OCI-LY3 (cell line): ENCODE measurements at regions not wholly inside any gene's neighbourhood (a gene's known extent, or its start where the extent isn't known, plus 50 kb on each side); places are given as distances from the start of the nearest gene placed in this dataset.

ENCODE experiments used
- H2AFZ ChIP-seq: fragments of 200-600, 300-600 bp; shearing (Covaris generic); 2 replicates; pipeline ENCODE4 v1.6.0; 2014; ENCODE audit warnings: antibody characterized with exemption, low read depth, low read length
- H3K27ac ChIP-seq: fragments of 200-600, 300-600 bp; sonication (generic); 2 replicates; pipeline ENCODE4 v1.5.1; 2014; ENCODE audit warnings: mild to moderate bottlenecking, low read length, moderate library complexity, mixed read lengths
- H3K27me3 ChIP-seq: fragments of 200-600, 300-600 bp; sonication (generic); 2 replicates; pipeline ENCODE4 v1.6.1; 2014; ENCODE audit warnings: low read depth, low read length, mixed read lengths
- H3K36me3 ChIP-seq: fragments of 200-600, 300-600 bp; sonication (generic); replicated peaks from 2 replicates; pipeline ENCODE3; 2014; ENCODE audit warnings: low read depth, low read length, mixed read lengths
- H3K4me1 ChIP-seq: fragments of 300-600, 200-600 bp; sonication (generic); 2 replicates; pipeline ENCODE4 v1.6.1; 2014; ENCODE audit warnings: low read length, mixed read lengths
- H3K4me2 ChIP-seq: fragments of 200-600, 300-600 bp; sonication (generic); 2 replicates; pipeline ENCODE4 v1.6.1; 2014; ENCODE audit warnings: low read length, mixed read lengths
- H3K4me3 ChIP-seq: fragments of 300-600, 200-600 bp; sonication (generic); 2 replicates; pipeline ENCODE4 v1.5.1; 2014; ENCODE audit warnings: antibody characterized with exemption, mild to moderate bottlenecking, low read length, moderate library complexity
- H3K79me2 ChIP-seq: fragments of 300-600, 200-600 bp; shearing (Covaris generic); 2 replicates; pipeline ENCODE4 v1.6.1; 2014; ENCODE audit warnings: mild to moderate bottlenecking, low read length, mixed read lengths
- H3K9ac ChIP-seq: fragments of 300-600, 200-600 bp; shearing (Covaris generic); 2 replicates; pipeline ENCODE4 v1.6.0; 2014; ENCODE audit warnings: mild to moderate bottlenecking, low read length, moderate library complexity
- H3K9me3 ChIP-seq: fragments of 200-600, 300-600 bp; shearing (Covaris generic); 2 replicates; pipeline ENCODE4 v1.6.1; 2014; ENCODE audit warnings: low read length, mixed read lengths; ENCODE audit not compliant: insufficient read depth
- H4K20me1 ChIP-seq: fragments of 200-600, 300-600 bp; sonication (generic); 2 replicates; pipeline ENCODE4 v1.6.1; 2016; ENCODE audit warnings: low read length, mixed read lengths; ENCODE audit not compliant: insufficient read depth
- CTCF ChIP-seq: fragments of 200-600, 300-600 bp; sonication (generic); IDR thresholded peaks from 2 replicates; pipeline ENCODE4 v1.5.1; 2014; ENCODE audit warnings: antibody characterized with exemption, low read length, low read depth
- EZH2phosphoT487 ChIP-seq: fragments of 200-600 bp; shearing (Covaris generic); IDR thresholded peaks from 2 replicates; pipeline ENCODE4 v1.6.1; 2018; ENCODE audit warnings: antibody characterized with exemption, mixed run types, low read depth

GRCh38 chr4:81913427-81913879, 441.7 kb upstream of the RASGEF1B start:
- Histone ChIP-seq H3K36me3 (no peaks in the 10 kb centered on the region), H3K9me3 (no peaks in the 10 kb centered on the region), H3K4me2 (peak overlapping the region; percentile 61), H3K27ac (no peak overlapping the region), H3K27me3 (0 out of 2 replicates have a peak, but pooled peaks cover 12% of the 10 kb centered on the region), H3K9ac (peak overlapping the region; percentile 19; the same call in 1 of the 2 replicates), H2AFZ (peak overlapping the region; percentile 19), H3K4me1 (peaks cover 35% of the 10 kb centered on the region), H4K20me1 (no peaks in the 10 kb centered on the region), H3K79me2 (no peaks in the 10 kb centered on the region), H3K4me3 (peak overlapping the region; percentile 53)
- TF ChIP-seq EZH2phosphoT487 = no peak
- TF ChIP-seq CTCF = peak; percentile 79

GRCh38 chr4:81912376-81913030, 440.8 kb upstream of the RASGEF1B start:
- no peaks in the 10 kb centered on the region for H3K79me2 ChIP-seq
- no peak overlapping the region for H3K4me2 ChIP-seq
- H3K27me3 ChIP-seq = 0 out of 2 replicates have a peak, but pooled peaks cover 12% of the 10 kb centered on the region
- TF ChIP-seq EZH2phosphoT487 = no peak
- H3K9me3 ChIP-seq = no peaks in the 10 kb centered on the region
- H3K4me3 ChIP-seq = no peak overlapping the region
- no peak overlapping the region for H3K9ac ChIP-seq
- H3K36me3 ChIP-seq = no peaks in the 10 kb centered on the region
- peaks cover 37% of the 10 kb centered on the region for H3K4me1 ChIP-seq
- no peak overlapping the region for H3K27ac ChIP-seq
- no peak overlapping the region for H2AFZ ChIP-seq
- no peaks in the 10 kb centered on the region for H4K20me1 ChIP-seq

GRCh38 chr4:81906905-81907304, 435.2 kb upstream of the RASGEF1B start:
- no peaks in the 10 kb centered on the region for H3K36me3 ChIP-seq
- no peak overlapping the region for H3K9ac ChIP-seq
- H3K27ac ChIP-seq = no peak overlapping the region

GRCh38 chr4:81905971-81906370, 434.3 kb upstream of the RASGEF1B start:
- peak overlapping the region; percentile 97 for H3K4me2 ChIP-seq

More at GRCh38 chr4:81906905-81907304, 435.2 kb upstream of the RASGEF1B start:
- Histone ChIP-seq H2AFZ (no peak overlapping the region), H3K79me2 (no peaks in the 10 kb centered on the region), H4K20me1 (no peaks in the 10 kb centered on the region), H3K27me3 (no peaks in the 10 kb centered on the region), H3K4me2 (peak overlapping the region; percentile 97; the same call in 1 of the 2 replicates), H3K4me3 (no peak overlapping the region), H3K9me3 (no peaks in the 10 kb centered on the region), H3K4me1 (peaks cover 25% of the 10 kb centered on the region)
- no peak for TF ChIP-seq EZH2phosphoT487
- TF ChIP-seq CTCF = no peak

More at GRCh38 chr4:81905971-81906370, 434.3 kb upstream of the RASGEF1B start:
- Histone ChIP-seq H4K20me1 (no peaks in the 10 kb centered on the region), H3K79me2 (no peaks in the 10 kb centered on the region), H3K4me3 (peak overlapping the region; percentile 70), H3K27me3 (no peaks in the 10 kb centered on the region), H3K27ac (peak overlapping the region; percentile 69), H2AFZ (peak overlapping the region; percentile 36; the same call in 1 of the 2 replicates), H3K9me3 (no peaks in the 10 kb centered on the region), H3K4me1 (peaks cover 25% of the 10 kb centered on the region), H3K36me3 (no peaks in the 10 kb centered on the region), H3K9ac (peak overlapping the region; percentile 40)
- TF ChIP-seq CTCF (peak; percentile 17; the same call in 1 of the 2 replicates), EZH2phosphoT487 (no peak)
